Peyer's patch (tissue), 4 donors: ENCODE measurements at regions not wholly inside any gene's neighbourhood (a gene's known extent, or its start where the extent isn't known, plus 50 kb on each side); places are given as distances from the start of the nearest gene placed in this dataset.

Experiments used
- DNase-seq, 3 donors: peaks; one replicate each; pipeline ENCODE4 v3.0.0-alpha.2; 2017 to 2019
- H3K27ac ChIP-seq, 4 donors: fragments of 200-600 bp; sonication (generic); one replicate each; pipeline ENCODE4 v1.5.1; 2016 to 2019
- H3K27me3 ChIP-seq, 2 donors: fragments of 200-600 bp; sonication (generic); one replicate each; pipeline ENCODE4 v1.5.1; 2019
- H3K36me3 ChIP-seq, 3 donors: fragments of 200-600 bp; sonication (generic); one replicate each; pipeline ENCODE4 v1.5.1; 2016 to 2019
- H3K4me1 ChIP-seq, 4 donors: fragments of 200-600 bp; sonication (generic); one replicate each; pipeline ENCODE4 v1.5.1; 2016 to 2019
- H3K4me3 ChIP-seq, 4 donors: fragments of 200-600 bp; sonication (generic); 1 replicate in 3 of 4; 2 replicates in 1 of 4; pipeline ENCODE4 v1.5.1; 2016 to 2019; ENCODE audit warnings: mild to moderate bottlenecking in 1 of 4
- H3K9me3 ChIP-seq, 4 donors: fragments of 200-600 bp; sonication (generic); one replicate each; pipeline ENCODE4 v1.5.1; 2016 to 2019; ENCODE audit warnings: mild to moderate bottlenecking in 1 of 4
- POLR2A ChIP-seq, 2 donors: fragments of 450-650 bp; IDR thresholded peaks; one replicate each; pipeline ENCODE4 v1.5.1; 2017; ENCODE audit warnings: antibody characterized with exemption in 2 of 2, mild to moderate bottlenecking in 2 of 2, moderate library complexity in 2 of 2
- TF ChIP-seq, protein P1 (sequence below), 6 experiments: fragments of 450-650 bp in 4 of 6; fragments of 200-600 bp in 2 of 6; sonication (generic) in 1 of 6; IDR thresholded peaks; one replicate each; pipeline ENCODE4 v1.5.1; 2017 to 2019; ENCODE audit warnings: antibody characterized with exemption in 6 of 6, mild to moderate bottlenecking in 3 of 6, moderate library complexity in 1 of 6

DNA sequence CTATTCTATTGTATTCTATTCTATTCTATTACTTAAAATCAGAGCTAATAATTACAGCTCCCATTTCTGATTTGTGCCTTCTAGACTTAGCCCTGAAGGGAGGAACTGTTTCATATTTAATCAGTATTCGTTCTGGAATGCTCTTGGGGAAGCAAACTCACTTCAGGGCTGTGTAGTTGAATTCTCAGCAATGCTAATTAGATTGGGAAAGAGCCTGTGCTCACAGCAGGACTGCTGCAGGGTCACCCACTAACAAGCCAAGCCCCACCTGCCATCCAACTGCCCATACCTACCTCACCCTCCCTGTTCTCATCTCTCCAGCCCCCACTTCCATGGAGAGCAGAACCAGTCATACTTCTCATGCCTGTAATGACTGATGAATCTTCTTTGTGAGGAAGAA is 464.2 kb downstream of the PTPRU start:
- H3K27ac ChIP-seq, result no peak overlapping the region
- H3K4me1 ChIP-seq, result no peaks in the 10 kb centered on the region
- no peaks in the 10 kb centered on the region for H3K27me3 ChIP-seq
- H3K4me3 ChIP-seq, result no peak overlapping the region
- TF ChIP-seq, protein P1, sequence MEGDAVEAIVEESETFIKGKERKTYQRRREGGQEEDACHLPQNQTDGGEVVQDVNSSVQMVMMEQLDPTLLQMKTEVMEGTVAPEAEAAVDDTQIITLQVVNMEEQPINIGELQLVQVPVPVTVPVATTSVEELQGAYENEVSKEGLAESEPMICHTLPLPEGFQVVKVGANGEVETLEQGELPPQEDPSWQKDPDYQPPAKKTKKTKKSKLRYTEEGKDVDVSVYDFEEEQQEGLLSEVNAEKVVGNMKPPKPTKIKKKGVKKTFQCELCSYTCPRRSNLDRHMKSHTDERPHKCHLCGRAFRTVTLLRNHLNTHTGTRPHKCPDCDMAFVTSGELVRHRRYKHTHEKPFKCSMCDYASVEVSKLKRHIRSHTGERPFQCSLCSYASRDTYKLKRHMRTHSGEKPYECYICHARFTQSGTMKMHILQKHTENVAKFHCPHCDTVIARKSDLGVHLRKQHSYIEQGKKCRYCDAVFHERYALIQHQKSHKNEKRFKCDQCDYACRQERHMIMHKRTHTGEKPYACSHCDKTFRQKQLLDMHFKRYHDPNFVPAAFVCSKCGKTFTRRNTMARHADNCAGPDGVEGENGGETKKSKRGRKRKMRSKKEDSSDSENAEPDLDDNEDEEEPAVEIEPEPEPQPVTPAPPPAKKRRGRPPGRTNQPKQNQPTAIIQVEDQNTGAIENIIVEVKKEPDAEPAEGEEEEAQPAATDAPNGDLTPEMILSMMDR (IDR thresholded peaks at IDR 0.05), result no peak
- TF ChIP-seq POLR2A (IDR thresholded peaks at IDR 0.05), result no peak
- no peaks in the 10 kb centered on the region for H3K9me3 ChIP-seq
- peak in 1 of 3 donors; percentile 8 for DNase-seq
- no peaks in the 10 kb centered on the region for H3K36me3 ChIP-seq

DNA sequence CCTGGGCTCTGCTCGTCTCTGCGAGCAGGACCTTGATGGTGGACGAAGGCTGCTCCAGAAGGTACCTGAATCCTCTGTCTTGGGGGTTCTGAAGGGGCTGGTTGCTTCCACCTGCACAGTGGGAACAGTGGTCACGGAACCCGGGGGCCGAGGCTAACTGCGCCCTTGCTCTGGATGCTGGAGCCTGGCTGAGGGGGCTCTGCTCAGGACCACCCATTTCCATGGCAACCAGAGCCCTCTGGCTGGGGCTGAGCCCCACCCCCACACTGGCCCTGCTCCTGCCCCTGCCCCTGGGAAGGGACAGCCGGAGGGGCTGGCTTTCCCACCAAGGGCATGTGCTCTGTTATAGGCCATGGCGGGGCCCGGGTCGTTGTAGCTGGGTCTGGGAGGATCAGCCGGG is 462.3 kb downstream of the PTPRU start:
- H3K4me1 ChIP-seq, result no peaks in the 10 kb centered on the region
- H3K4me3 ChIP-seq, result no peak overlapping the region
- no peaks in the 10 kb centered on the region for H3K36me3 ChIP-seq
- peak in 1 of 3 donors; percentile 33 for DNase-seq
- H3K9me3 ChIP-seq, result no peaks in the 10 kb centered on the region
- no peak for TF ChIP-seq POLR2A (IDR thresholded peaks at IDR 0.05)
- TF ChIP-seq, protein P1 (IDR thresholded peaks at IDR 0.05), result no peak
- H3K27ac ChIP-seq, result no peak overlapping the region
- H3K27me3 ChIP-seq, result no peaks in the 10 kb centered on the region

DNA sequence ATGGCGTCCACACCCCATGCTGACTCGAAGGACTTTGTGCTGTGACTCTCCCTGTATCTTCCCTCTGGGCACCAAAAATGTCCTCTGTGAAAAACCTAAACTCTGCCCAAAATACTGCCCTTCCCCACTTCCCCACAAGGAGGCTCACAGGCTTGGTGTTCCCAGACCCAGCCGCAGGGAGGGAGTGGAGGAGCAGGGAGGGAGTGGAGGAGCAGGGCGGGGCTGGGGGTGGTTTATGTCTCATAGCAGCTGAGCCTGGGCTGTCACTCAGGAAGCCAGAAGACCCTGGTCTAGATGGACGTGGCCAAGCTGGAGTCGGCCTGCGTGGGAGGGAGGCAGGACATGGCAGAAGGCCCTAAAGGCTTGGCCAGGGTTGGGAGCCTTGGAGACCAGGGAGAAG is 461.7 kb downstream of the PTPRU start:
- no peak overlapping the region for H3K4me3 ChIP-seq
- no peak for DNase-seq
- no peaks in the 10 kb centered on the region for H3K4me1 ChIP-seq
- no peaks in the 10 kb centered on the region for H3K27me3 ChIP-seq
- H3K9me3 ChIP-seq, result no peaks in the 10 kb centered on the region
- no peak overlapping the region for H3K27ac ChIP-seq
- TF ChIP-seq POLR2A (IDR thresholded peaks at IDR 0.05), result no peak
- TF ChIP-seq, protein P1 (IDR thresholded peaks at IDR 0.05), result peak in 1 of 6 experiments; percentile 4
- no peaks in the 10 kb centered on the region for H3K36me3 ChIP-seq

DNA sequence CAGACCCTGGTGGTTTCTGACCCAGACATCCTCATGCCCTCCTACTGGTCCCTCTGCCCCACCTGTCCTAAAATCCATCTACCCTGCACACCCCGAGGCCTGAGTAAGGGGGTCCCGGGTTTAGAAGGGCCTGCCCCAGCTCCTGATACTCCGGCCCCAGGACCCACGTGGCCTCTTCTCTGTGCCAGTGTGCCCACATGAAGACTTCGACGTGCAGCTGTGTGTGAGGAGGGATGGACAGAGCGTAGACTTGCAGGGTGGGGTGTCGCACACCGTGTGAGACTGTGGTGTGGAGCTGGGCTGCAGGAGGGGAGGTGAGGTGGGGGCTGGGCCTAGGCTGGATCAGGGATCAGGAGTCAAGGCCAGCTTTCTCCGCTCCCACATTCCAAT is 461.1 kb downstream of the PTPRU start:
- no peak for TF ChIP-seq POLR2A (IDR thresholded peaks at IDR 0.05)
- TF ChIP-seq, protein P1 (IDR thresholded peaks at IDR 0.05), result no peak
- Histone ChIP-seq H3K36me3 (no peaks in the 10 kb centered on the region), H3K4me1 (no peaks in the 10 kb centered on the region), H3K27ac (no peak overlapping the region), H3K4me3 (no peak overlapping the region), H3K9me3 (no peaks in the 10 kb centered on the region), H3K27me3 (no peaks in the 10 kb centered on the region)
- DNase-seq, result no peak

DNA sequence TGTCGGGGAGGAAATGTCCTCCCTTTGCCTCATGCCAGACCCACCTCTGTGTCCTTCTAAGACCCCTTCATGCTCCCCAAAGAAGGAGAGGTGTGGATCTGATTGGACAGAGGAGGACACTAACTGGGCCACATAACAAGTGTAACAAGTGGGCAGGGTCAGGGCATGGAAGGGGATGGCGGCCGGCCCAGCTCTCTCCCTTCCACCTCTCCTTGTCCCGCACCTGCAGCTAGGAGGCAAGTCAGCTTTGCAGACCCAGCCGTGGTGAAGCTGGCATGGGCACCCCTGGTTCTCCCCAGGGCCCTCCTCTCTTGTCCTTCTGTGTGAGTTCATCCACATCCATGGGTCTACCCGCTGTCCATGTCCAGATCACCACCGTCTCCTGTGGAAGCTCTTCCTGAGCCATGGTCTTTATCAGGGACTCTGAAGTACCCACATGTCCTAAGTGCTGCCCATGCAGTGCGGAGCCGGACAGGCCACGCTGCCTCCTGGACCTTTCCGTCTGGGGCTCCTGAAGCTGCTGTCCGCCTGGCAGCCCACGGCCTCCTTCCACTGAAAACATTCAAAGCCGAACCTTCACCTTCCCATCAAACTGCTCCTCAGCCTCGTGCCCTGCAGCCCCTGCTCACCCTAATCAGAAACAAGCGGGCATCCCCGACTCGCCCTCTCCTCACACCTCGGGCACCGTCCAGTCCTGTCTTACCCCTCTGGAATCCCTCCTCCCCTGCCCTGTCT is 460.5 kb downstream of the PTPRU start:
- H3K4me3 ChIP-seq, result no peak overlapping the region
- H3K27ac ChIP-seq, result no peak overlapping the region
- H3K4me1 ChIP-seq, result no peaks in the 10 kb centered on the region
- no peaks in the 10 kb centered on the region for H3K36me3 ChIP-seq
- H3K27me3 ChIP-seq, result no peaks in the 10 kb centered on the region
- no peaks in the 10 kb centered on the region for H3K9me3 ChIP-seq
- no peak for DNase-seq
- TF ChIP-seq, protein P1 (IDR thresholded peaks at IDR 0.05), result no peak
- TF ChIP-seq POLR2A (IDR thresholded peaks at IDR 0.05), result no peak
